DMS153 treated with DMSO at 0.1 percent for 48 hours (cell line): ENCODE measurements at regions not wholly inside any gene's neighbourhood (a gene's known extent, or its start where the extent isn't known, plus 50 kb on each side); places are given as distances from the start of the nearest gene placed in this dataset.

Experiments
- DNase-seq: peaks from one replicate; lab custom pipeline; 2025; ENCODE audit not compliant: unreplicated experiment; lab: John Stamatoyannopoulos, UW

- DNase-seq: no peak
These were observed 63.7 kb upstream of the PSMD7 start for GRCh38 chr16:74232806-74233465.

- no peak for DNase-seq
These were observed 66.5 kb upstream of the PSMD7 start for GRCh38 chr16:74230126-74230525.

GRCh38 chr16:74226338-74226954, 70.2 kb upstream of the PSMD7 start:
- DNase-seq: peak; percentile 69

- DNase-seq: no peak
These were observed 71.6 kb upstream of the PSMD7 start for GRCh38 chr16:74224828-74225612.

GRCh38 chr16:74221828-74222227, 74.8 kb upstream of the PSMD7 start:
- DNase-seq: no peak

- DNase-seq: no peak
These were observed 76.9 kb upstream of the PSMD7 start for GRCh38 chr16:74219706-74220105.

- no peak for DNase-seq
These were observed 77.7 kb upstream of the PSMD7 start for GRCh38 chr16:74218871-74219270.

GRCh38 chr16:74216319-74216718, 80.3 kb upstream of the PSMD7 start:
- no peak for DNase-seq

GRCh38 chr16:74215249-74215648, 81.4 kb upstream of the PSMD7 start:
- no peak for DNase-seq

GRCh38 chr16:74213372-74213771, 83.2 kb upstream of the PSMD7 start:
- no peak for DNase-seq

- no peak for DNase-seq
These were observed 86.4 kb upstream of the PSMD7 start for GRCh38 chr16:74210245-74210644.

GRCh38 chr16:74202009-74202408, 94.6 kb upstream of the PSMD7 start:
- DNase-seq: no peak

GRCh38 chr16:74201576-74201975, 95.0 kb upstream of the PSMD7 start:
- no peak for DNase-seq

- DNase-seq: no peak
These were observed 95.7 kb upstream of the PSMD7 start for GRCh38 chr16:74200921-74201320.

GRCh38 chr16:74199842-74200124, 96.8 kb upstream of the PSMD7 start:
- DNase-seq: no peak

- no peak for DNase-seq
These were observed 97.4 kb upstream of the PSMD7 start for GRCh38 chr16:74199066-74199841.

GRCh38 chr16:74192281-74192797, 104.3 kb upstream of the PSMD7 start:
- DNase-seq: no peak

GRCh38 chr16:74190292-74190691, 106.3 kb upstream of the PSMD7 start:
- DNase-seq: no peak

GRCh38 chr16:74188856-74189255, 107.8 kb upstream of the PSMD7 start:
- DNase-seq: no peak

GRCh38 chr16:74186561-74186971, 110.0 kb upstream of the PSMD7 start:
- DNase-seq: peak; percentile 86

GRCh38 chr16:74184839-74185238, 111.8 kb upstream of the PSMD7 start:
- no peak for DNase-seq
